GM23338 (cell line): ENCODE measurements at regions not wholly inside any gene's neighbourhood (a gene's known extent, or its start where the extent isn't known, plus 50 kb on each side); places are given as distances from the start of the nearest gene placed in this dataset.

Source experiments
- ATAC-seq: fragments of 200-7000 bp; cut with Tn5 transposase; 3 replicates; pipeline ENCODE4 v1.9.1; 2020
- DNase-seq: peaks from one replicate; pipeline ENCODE4 v3.0.0-alpha.2; 2015; ENCODE audit warnings: low spot score
- H2AFZ ChIP-seq: fragments of 200-600 bp; sonication (generic); 2 replicates; pipeline ENCODE4 v1.8.0; 2016; ENCODE audit warnings: antibody characterized with exemption, mild to moderate bottlenecking, moderate library complexity
- H3F3A ChIP-seq: fragments of 200-600 bp; sonication (generic); replicated peaks from 2 replicates; pipeline ENCODE4 v1.8.0; 2017; ENCODE audit warnings: antibody characterized with exemption, mixed run types, low read depth
- H3K27ac ChIP-seq: fragments of 200-600 bp; sonication (generic); 2 replicates; pipeline ENCODE4 v1.6.1; 2016; ENCODE audit warnings: low read depth
- H3K27me3 ChIP-seq: fragments of 200-600 bp; sonication (generic); 2 replicates; pipeline ENCODE4 v1.8.0; 2016; ENCODE audit warnings: mild to moderate bottlenecking, mixed run types, moderate library complexity; ENCODE audit not compliant: insufficient read depth
- H3K36me3 ChIP-seq: fragments of 200-600 bp; sonication (generic); 2 replicates; pipeline ENCODE4 v1.8.0; 2016; ENCODE audit warnings: mild to moderate bottlenecking; ENCODE audit not compliant: insufficient read depth
- H3K4me1 ChIP-seq: fragments of 200-600 bp; sonication (generic); 2 replicates; pipeline ENCODE4 v1.8.0; 2016; ENCODE audit warnings: mild to moderate bottlenecking, moderate library complexity; ENCODE audit not compliant: insufficient read depth
- H3K4me2 ChIP-seq: fragments of 200-600 bp; sonication (generic); 2 replicates; pipeline ENCODE4 v1.7.1; 2017; ENCODE audit warnings: mixed run types
- H3K4me3 ChIP-seq: fragments of 200-600 bp; sonication (generic); 2 replicates; pipeline ENCODE4 v1.6.1; 2016; ENCODE audit warnings: mixed run types
- H3K79me2 ChIP-seq: fragments of 200-600 bp; sonication (generic); replicated peaks from 2 replicates; pipeline ENCODE4 v1.8.0; 2017; ENCODE audit warnings: mild to moderate bottlenecking; ENCODE audit not compliant: insufficient read depth
- H3K9me2 ChIP-seq: fragments of 200-600 bp; sonication (generic); 2 replicates; pipeline ENCODE4 v1.8.0; 2017; ENCODE audit not compliant: insufficient read depth
- H4K20me1 ChIP-seq: fragments of 200-600 bp; sonication (generic); replicated peaks from 2 replicates; pipeline ENCODE4 v1.8.0; 2017; ENCODE audit warnings: mild to moderate bottlenecking; ENCODE audit not compliant: insufficient read depth
- H3K27ac Mint-ChIP-seq: 2 replicates; pipeline ENCODE4 v1.8.0; 2020; ENCODE audit warnings: inconsistent platforms, mild to moderate bottlenecking, moderate library complexity, mixed read lengths
- H3K27me3 Mint-ChIP-seq: 3 replicates; pipeline ENCODE4 v1.8.0; 2022; ENCODE audit warnings: low read depth, mild to moderate bottlenecking, moderate library complexity, mixed read lengths, inconsistent platforms; ENCODE audit not compliant: insufficient read depth, poor library complexity
- H3K36me3 Mint-ChIP-seq: 3 replicates; pipeline ENCODE4 v1.8.0; 2021; ENCODE audit warnings: low read depth, mild to moderate bottlenecking, inconsistent platforms, moderate library complexity, mixed read lengths
- H3K4me1 Mint-ChIP-seq: 3 replicates; pipeline ENCODE4 v1.8.0; 2020; ENCODE audit warnings: mild to moderate bottlenecking, inconsistent platforms, mixed read lengths
- H3K4me3 Mint-ChIP-seq: 3 replicates; pipeline ENCODE4 v1.8.0; 2021; ENCODE audit warnings: moderate library complexity, mild to moderate bottlenecking, inconsistent platforms, mixed read lengths
- H3K9me3 Mint-ChIP-seq: 3 replicates; pipeline ENCODE4 v1.8.0; 2020; ENCODE audit warnings: moderate library complexity, mild to moderate bottlenecking, inconsistent platforms, mixed read lengths
- CREB1 ChIP-seq: fragments of 250-450 bp; sonication (Bioruptor Pico); IDR thresholded peaks from 2 replicates; pipeline ENCODE4 v1.5.0; 2020; ENCODE audit warnings: low read depth, mild to moderate bottlenecking, moderate library complexity
- CTCF ChIP-seq, 2 experiments: fragments of 200-600 bp in 1 of 2; sonication (generic) in 1 of 2; conservative IDR thresholded peaks; 2 replicates each; pipeline versions ENCODE4 v1.5.1 to v1.6.1; 2016 to 2017; ENCODE audit warnings: antibody characterized with exemption in 2 of 2, low read depth in 2 of 2, mild to moderate bottlenecking in 2 of 2, moderate library complexity in 1 of 2
- ETS1 ChIP-seq: IDR thresholded peaks from 2 replicates; pipeline ENCODE4 v1.6.1; 2016; ENCODE audit warnings: antibody characterized with exemption
- EZH2 ChIP-seq: fragments of 200-600 bp; sonication (generic); IDR thresholded peaks from one replicate; pipeline ENCODE4 v1.8.0; 2017; ENCODE audit warnings: antibody characterized with exemption, mild to moderate bottlenecking, low read depth; ENCODE audit not compliant: unreplicated experiment
- EZH2phosphoT487 ChIP-seq: fragments of 200-600 bp; sonication (generic); IDR thresholded peaks from one replicate; pipeline ENCODE4 v1.8.1; 2018; ENCODE audit warnings: antibody characterized with exemption; ENCODE audit not compliant: unreplicated experiment
- JUNB ChIP-seq: IDR thresholded peaks from one replicate; pipeline ENCODE4 v1.6.1; 2016; ENCODE audit warnings: antibody characterized with exemption; ENCODE audit not compliant: unreplicated experiment
- NANOG ChIP-seq: IDR thresholded peaks from 2 replicates; pipeline ENCODE4 v1.6.1; 2016; ENCODE audit warnings: antibody characterized with exemption, borderline replicate concordance
- POLR2AphosphoS5 ChIP-seq: IDR thresholded peaks from 2 replicates; pipeline ENCODE4 v1.6.1; 2016; ENCODE audit warnings: antibody characterized with exemption, low read depth
- REST ChIP-seq: IDR thresholded peaks from one replicate; pipeline ENCODE4 v1.6.1; 2018; ENCODE audit warnings: antibody characterized with exemption; ENCODE audit not compliant: unreplicated experiment
- STAT1 ChIP-seq: IDR thresholded peaks from one replicate; pipeline ENCODE4 v1.6.1; 2016; ENCODE audit warnings: antibody characterized with exemption; ENCODE audit not compliant: unreplicated experiment
- ZNF114 ChIP-seq: fragments of 250-450 bp; sonication (Bioruptor Pico); IDR thresholded peaks from 2 replicates; pipeline ENCODE4 v1.5.0; 2020; ENCODE audit warnings: mild to moderate bottlenecking, moderate library complexity
- ZNF331 ChIP-seq: fragments of 250-450 bp; sonication (Bioruptor Pico); IDR thresholded peaks from 2 replicates; pipeline ENCODE4 v1.5.0; 2020; ENCODE audit warnings: low read depth, mild to moderate bottlenecking, moderate library complexity
- ZNF462 ChIP-seq: fragments of 250-450 bp; sonication (Bioruptor Pico); IDR thresholded peaks from 2 replicates; pipeline ENCODE4 v1.5.0; 2020; ENCODE audit warnings: mild to moderate bottlenecking, moderate library complexity

GRCh38 chr18:55795101-55795669, 207.2 kb upstream of the TCF4 start:
- no peak overlapping the region for H3K4me3 ChIP-seq
- H2AFZ ChIP-seq = no peak overlapping the region
- H3K4me3 Mint-ChIP-seq = no peak overlapping the region
- no peak for ATAC-seq
- H3K36me3 ChIP-seq = no peaks in the 10 kb centered on the region
- 0 out of 2 replicates have a peak, but pooled peaks cover 2% of the 10 kb centered on the region for H3K9me2 ChIP-seq
- no peak overlapping the region for H3K4me2 ChIP-seq
- no peak overlapping the region; the same call in 1 of the 2 replicates for H3K27ac Mint-ChIP-seq
- peaks cover 8% of the 10 kb centered on the region for H3K9me3 Mint-ChIP-seq
- peaks cover 9% of the 10 kb centered on the region; the same call in 2 of the 3 replicates for H3K4me1 Mint-ChIP-seq
- H3K27me3 ChIP-seq = no peaks in the 10 kb centered on the region
- TF ChIP-seq JUNB (no peak), CTCF (conservative IDR thresholded peaks at IDR 0.05; ENCODE audit: low read depth in 2 of 2) (no peak), STAT1 (no peak), EZH2 (no peak), POLR2AphosphoS5 (no peak), NANOG (no peak), ZNF114 (CRISPR knock-in tag) (no peak), ETS1 (no peak), ZNF331 (no peak), EZH2phosphoT487 (no peak), REST (no peak), ZNF462 (CRISPR knock-in tag) (no peak), CREB1 (CRISPR knock-in tag) (no peak)
- peaks cover 4% of the 10 kb centered on the region; the same call in 2 of the 3 replicates for H3K36me3 Mint-ChIP-seq
- no peaks in the 10 kb centered on the region for H4K20me1 ChIP-seq
- H3K79me2 ChIP-seq = no peaks in the 10 kb centered on the region
- no peaks in the 10 kb centered on the region for H3F3A ChIP-seq
- no peaks in the 10 kb centered on the region for H3K4me1 ChIP-seq
- DNase-seq = no peak
- peaks cover 3% of the 10 kb centered on the region for H3K27me3 Mint-ChIP-seq
- no peak overlapping the region for H3K27ac ChIP-seq
